Daoy (cell line): ENCODE measurements at regions not wholly inside any gene's neighbourhood (a gene's known extent, or its start where the extent isn't known, plus 50 kb on each side); places are given as distances from the start of the nearest gene placed in this dataset.

Experiments
- DNase-seq: peaks from one replicate; pipeline ENCODE4 v3.0.0-alpha.2; 2015; ENCODE audit warnings: low read depth

GRCh38 chr4:183763990-183764754 is 105.1 kb downstream of the TRAPPC11 start:
- DNase-seq: no peak

- DNase-seq: peak; percentile 5
Measured at GRCh38 chr4:183765251-183765911, 106.3 kb downstream of the TRAPPC11 start.

DNA sequence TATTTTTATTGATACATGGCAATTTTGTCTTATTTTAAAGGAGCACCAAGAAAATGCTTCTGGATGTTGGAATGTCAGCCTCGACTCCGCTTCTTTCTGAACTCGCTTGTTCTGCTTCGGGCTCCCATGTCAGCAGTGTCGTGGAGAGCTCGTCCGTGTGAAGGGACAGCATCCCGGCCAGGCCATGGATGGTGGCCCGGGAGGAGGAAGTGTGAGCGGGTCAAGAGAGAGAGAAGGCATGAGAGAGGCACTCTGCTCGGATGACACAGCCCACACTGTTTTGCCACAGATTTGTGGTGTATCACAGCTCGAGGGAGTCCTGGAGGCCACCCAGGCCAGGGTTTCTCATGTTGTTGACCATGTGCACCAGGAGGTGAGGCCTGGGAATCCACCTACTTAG is 107.0 kb downstream of the TRAPPC11 start:
- no peak for DNase-seq

GRCh38 chr4:183770906-183771305 is 111.8 kb downstream of the TRAPPC11 start:
- DNase-seq: no peak

DNA sequence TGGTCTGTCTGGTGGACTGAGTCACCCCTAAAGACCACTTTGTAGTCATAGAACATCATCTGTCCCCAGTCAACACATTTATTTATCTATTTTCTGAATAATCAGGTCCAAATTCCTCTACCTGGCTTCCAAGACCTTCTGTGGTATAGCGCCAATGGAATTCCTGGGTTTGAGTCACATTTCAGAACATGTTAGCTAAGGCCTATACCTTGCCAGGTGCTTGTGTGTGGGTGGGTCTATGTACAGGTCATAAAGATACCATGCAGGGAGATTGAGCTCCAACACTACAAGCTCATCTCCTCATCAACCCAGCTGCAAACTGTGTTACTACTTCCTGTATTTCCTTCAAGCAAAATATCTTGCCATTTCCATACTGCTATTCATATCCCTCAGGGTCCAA is 113.3 kb downstream of the TRAPPC11 start:
- DNase-seq: no peak

DNA sequence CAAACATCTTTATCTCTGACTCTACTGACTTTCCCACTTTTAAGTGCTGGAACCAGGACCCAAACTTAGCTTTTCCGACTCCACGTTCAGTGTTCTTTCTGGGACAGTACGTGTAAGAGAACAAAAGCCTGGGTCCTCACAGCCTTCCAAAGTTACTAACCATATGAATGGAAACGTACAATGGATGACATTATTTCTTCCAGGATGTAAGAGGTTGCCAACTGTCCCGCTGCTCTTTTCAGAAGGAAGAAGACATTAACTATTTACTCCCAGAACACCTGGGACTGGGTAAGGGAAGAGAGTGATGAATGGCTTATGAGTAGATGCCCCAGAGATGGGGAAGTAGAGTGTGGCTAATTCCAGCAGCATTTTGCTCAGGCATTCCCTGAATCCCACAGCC is 114.7 kb downstream of the TRAPPC11 start:
- no peak for DNase-seq

DNA sequence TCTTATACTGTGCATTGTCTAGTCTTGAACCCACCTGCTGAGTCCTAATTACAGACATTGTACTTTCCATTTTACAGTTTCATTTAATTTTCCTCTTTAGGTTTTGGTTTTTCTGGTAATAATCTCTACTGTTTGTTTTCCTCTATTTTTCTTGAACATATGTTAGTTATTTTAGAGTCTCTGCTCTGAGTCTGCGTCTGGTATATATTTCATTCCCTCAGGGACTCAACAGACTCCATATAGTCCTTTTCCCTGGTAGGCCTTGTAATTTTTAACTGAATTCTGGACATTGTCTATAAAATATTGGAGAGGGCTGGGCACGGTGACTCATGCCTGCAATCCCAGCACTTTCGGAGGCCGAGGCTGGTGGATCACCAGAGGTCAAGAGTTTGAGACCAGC is 121.8 kb upstream of the STOX2 start:
- DNase-seq: no peak

GRCh38 chr4:183783991-183784553 is 121.0 kb upstream of the STOX2 start:
- DNase-seq: no peak

DNA sequence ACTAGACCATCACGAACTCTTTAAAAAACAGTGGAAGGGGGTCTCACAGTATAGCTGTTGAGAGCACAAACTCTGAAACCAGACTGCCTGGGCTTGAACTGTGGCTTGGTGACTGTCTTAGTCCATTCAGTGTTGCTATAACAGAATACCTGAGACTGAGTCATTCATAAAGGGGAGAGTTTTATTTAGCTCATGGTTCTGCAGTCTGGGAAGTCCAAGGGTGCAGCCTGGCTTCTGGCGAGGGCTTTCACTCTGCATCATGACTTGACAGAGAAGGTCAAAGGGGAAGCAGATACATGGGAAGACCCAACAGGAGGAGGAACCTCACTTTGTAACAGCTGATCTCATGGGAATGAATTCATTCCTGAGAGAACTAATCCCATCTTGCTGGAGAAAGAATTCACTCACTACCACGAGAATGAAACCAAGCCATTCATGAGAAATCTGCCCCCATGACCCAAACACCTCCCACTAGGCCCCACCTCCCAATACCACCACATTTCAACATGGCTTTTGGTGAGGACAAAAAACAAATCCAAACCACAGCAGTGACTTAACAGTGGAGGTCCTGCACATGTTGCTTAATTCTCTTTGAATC is 116.7 kb upstream of the STOX2 start:
- DNase-seq: no peak

DNA sequence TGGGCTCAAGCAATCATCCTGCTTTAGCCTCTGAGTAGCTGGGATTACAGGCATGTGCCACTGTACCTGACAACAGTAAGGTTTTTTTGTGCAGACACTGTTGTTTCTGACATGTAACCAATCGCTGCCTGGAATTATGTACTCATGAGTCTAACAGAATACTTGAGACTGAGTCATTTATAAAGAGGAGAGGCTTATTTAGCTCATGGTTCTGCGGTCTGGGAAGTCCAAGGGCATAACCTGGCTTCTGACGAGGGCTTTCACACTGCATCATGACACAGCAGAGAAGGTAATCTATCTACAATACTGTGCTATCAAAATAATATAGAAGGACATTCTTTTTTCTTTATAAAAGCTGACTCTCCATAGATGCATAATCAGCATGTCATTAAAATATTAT is 115.5 kb upstream of the STOX2 start:
- DNase-seq: no peak

- DNase-seq: no peak
Measured at GRCh38 chr4:183790661-183791060, 114.4 kb upstream of the STOX2 start.

DNA sequence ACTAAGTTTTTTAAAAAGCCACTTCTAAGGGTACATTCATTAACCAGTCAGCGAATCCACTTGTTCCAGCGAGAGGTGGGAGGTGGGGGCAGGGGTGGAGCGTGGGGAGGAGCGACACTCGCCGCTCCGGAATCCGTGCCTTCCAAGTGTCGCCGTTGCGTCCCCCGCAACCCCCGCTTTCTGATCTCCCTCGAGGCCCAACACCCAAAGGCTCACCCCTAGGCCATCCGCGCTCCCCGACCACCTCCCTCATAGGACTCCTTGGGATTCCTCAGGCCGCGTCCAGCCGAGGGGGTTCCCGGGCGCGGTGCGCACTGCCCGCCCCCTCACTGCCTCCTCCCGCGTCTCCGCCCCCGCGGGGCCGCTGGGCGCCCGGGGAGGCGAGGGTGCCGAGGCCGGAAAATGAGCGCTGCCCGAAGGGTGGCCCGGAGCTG is 108.1 kb upstream of the STOX2 start:
- DNase-seq: peak; percentile 29

GRCh38 chr4:183797445-183798300 is 107.4 kb upstream of the STOX2 start:
- DNase-seq: peak; percentile 48

DNA sequence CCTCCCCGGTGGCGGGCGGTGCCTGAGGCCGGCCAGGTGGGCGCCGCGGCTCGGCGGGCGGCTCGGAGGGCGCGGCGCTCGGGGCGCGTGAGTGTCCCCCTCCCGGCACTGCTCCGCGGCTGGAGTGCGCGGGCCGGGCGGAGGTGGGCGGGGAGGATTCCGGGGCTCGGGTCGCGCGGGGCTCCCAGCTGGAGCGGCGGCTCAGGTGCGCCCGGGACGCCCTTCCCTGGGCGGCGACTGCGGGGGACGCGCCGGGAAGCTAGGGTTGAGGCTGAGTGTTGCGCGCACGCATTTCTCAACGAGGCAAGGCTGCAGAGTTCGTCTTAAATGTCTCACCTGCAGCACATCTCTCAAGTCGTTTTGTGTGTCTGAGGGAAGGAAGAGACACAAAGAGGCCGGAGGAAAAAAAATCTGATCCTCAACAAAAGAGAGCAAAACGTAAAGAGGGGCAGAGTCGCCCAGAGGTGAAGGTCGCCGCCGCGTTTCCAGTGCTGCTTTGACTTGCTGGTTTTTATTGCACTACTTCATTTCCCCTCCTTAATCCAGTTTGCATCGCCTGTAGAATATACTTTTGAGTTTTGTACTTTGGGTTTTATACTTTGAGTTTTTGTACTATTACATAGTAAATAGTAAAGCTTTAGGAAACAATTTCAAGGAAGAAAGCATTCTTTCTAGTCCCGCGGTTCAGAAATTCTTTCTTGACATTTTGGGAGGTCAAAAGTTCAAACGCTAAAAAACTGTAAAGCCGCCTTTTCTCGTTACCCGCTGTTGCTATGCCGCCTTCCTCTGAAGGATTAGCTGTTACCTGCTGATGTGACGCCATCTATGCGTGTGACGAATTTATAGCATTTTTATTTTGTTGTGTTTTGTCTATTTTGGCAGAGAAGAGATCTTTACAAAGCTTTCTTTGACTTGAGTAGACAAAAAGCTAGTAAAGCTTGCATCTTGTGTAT is 106.5 kb upstream of the STOX2 start:
- peak; percentile 10 for DNase-seq

DNA sequence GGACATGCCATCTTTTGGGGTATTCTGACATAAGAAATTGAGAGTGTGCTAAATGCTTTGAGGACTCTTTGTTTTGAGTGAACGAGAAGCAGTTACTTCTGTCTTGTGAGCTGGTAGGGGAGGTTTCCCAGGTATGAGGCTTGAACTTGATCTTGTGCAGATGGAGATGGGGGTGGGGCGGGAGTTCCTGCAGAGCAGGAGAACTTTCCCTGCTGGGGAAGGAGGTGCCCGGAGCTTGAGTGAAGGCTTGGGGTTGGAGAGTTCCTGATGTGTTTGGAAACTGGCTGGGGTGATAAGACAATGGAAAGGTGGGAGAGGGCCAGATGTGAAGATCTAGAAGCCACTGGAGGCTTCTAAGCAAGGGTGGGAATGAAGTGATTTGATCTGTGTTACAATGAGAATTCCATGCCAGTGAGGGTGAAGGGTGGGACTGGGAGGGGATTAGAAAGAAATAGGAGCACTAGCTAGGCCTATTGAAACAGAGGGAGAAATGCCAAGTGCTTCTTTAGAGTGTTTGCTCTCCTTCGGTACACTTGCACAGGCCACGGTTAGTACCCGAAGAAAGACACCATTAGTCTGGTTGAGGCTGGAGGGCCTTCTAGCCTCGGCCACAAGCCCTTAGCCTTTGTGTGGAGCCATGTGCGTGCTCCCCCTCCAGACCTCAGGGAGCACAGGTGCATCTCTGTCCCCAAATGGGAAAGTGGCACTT is 103.5 kb upstream of the STOX2 start:
- no peak for DNase-seq

GRCh38 chr4:183806341-183806740 is 98.8 kb upstream of the STOX2 start:
- no peak for DNase-seq

- no peak for DNase-seq
Measured at GRCh38 chr4:183807420-183808096, 97.5 kb upstream of the STOX2 start.

DNA sequence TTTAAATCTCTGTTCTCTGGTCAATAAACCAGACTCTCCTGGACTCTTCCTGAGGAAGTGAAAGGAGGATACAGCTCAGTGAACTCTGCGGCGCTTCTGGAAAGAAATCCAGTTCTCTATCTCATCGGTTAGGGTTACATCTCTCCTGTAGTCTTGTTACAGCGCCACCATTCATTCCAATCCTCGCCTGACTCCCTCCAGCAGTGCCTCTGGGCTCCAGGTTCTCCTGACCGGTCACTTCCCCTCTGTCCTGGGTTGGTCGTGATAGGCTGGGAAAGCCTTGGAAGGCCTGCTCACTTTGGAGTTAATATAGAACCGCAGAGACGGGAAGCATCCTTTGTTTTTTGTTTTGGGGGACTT is 97.0 kb upstream of the STOX2 start:
- no peak for DNase-seq

GRCh38 chr4:183812567-183812966 is 92.5 kb upstream of the STOX2 start:
- DNase-seq: no peak
